LoVo (cell line): ENCODE measurements at regions not wholly inside any gene's neighbourhood (a gene's known extent, or its start where the extent isn't known, plus 50 kb on each side); places are given as distances from the start of the nearest gene placed in this dataset.
A peak's percentile ranks its signal among the peaks of the same experiment; 100 is the strongest.
"Not testable (repeated sequence)": the region's sequence is repeated elsewhere in the genome, so short reads cannot be mapped to it uniquely, and the experiment has no call there.

Experiments used
- DNase-seq: peaks from one replicate; pipeline ENCODE4 v3.0.0-alpha.2; 2016; ENCODE audit warnings: low spot score

DNA sequence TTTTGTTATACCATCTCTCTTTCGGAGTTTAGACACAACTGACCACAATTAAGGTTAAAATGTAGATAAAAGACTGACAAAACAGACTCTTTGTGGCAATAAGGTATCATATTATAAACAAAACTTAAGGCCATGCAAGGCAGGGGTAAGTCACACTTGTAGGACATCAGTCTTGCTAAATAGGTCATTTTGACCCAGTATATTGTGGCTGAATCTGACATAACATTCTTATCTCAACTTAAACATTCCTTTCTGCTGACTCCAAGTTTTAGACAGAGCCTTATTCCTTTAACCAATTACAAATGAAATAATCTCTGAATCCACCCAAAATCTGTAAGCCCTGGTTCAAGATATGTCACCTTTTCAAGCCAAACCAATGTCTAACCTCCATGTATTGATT, 733.4 kb upstream of the B3GALT2 start:
- no peak for DNase-seq

DNA sequence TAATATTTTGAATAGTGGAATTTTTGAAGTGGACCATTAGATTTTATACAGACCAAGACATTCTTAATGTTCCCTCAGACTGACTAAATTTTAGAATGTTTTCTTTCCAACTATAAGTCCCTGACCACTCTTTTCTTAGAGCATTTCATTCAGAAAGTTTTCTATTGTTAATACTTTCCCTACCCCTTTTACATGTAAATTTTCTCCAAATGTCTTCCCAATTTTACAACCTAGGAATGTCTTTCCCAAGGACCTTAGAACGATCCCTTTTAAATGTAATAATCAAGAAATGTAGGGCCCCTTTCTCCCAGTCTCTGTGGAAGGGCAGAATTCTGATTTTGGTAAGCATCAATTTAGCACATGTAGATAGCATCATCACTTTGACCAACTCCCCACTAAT, 730.0 kb upstream of the B3GALT2 start:
- DNase-seq = no peak

GRCh38 chr1:193914871-193915270, 728.5 kb upstream of the B3GALT2 start:
- DNase-seq = no peak

GRCh38 chr1:193909406-193910082, 723.1 kb upstream of the B3GALT2 start:
- no peak for DNase-seq

- peak; percentile 2 for DNase-seq
These were observed 719.1 kb upstream of the B3GALT2 start for GRCh38 chr1:193905288-193906085.

- DNase-seq = no peak
These were observed 705.4 kb upstream of the B3GALT2 start for GRCh38 chr1:193891788-193892187.

- DNase-seq = no peak
These were observed 704.5 kb upstream of the B3GALT2 start for GRCh38 chr1:193890935-193891334.

- DNase-seq = no peak
These were observed 698.6 kb upstream of the B3GALT2 start for GRCh38 chr1:193884848-193885558.

GRCh38 chr1:193877920-193878319, 691.5 kb upstream of the B3GALT2 start:
- DNase-seq = not testable (repeated sequence)

DNA sequence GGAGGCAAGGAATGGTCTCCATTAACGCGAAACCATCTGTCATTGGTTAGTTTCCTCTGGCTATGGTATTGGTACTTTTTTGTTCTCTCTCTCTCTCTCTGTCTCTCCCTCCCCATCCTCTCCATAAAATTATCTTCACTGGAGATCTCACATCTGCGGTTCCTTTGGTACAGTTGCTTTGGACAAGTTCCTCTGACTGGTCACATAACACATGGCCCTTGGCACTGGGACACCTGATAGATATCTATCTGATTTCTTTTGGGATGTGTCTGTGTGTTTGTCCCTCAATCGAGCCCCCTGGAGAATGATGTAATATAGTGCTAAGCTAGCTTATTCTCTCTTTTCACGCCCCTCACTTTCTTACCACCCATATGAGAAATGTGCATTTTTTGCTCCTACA, 682.0 kb upstream of the B3GALT2 start:
- DNase-seq = no peak

GRCh38 chr1:193856261-193856660, 669.8 kb upstream of the B3GALT2 start:
- no peak for DNase-seq

DNA sequence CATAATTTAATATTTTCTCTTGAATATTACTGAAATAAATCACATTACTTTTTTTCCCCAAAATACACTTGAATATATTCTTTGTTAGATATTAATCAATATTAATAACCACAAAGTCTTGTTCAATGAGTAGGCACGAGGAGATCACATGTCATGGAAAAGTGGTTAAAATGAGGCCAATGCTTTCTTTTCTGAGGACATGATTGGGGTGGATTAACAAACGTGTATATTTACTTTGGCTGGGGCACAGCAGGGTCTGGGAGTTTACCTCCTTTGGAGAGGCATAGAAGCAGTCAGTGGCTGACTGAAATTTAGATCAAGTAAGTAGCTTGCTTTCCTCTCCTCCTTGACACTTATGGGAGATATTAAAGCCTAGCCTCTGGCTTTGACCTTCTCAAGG, 664.3 kb upstream of the B3GALT2 start:
- no peak for DNase-seq

DNA sequence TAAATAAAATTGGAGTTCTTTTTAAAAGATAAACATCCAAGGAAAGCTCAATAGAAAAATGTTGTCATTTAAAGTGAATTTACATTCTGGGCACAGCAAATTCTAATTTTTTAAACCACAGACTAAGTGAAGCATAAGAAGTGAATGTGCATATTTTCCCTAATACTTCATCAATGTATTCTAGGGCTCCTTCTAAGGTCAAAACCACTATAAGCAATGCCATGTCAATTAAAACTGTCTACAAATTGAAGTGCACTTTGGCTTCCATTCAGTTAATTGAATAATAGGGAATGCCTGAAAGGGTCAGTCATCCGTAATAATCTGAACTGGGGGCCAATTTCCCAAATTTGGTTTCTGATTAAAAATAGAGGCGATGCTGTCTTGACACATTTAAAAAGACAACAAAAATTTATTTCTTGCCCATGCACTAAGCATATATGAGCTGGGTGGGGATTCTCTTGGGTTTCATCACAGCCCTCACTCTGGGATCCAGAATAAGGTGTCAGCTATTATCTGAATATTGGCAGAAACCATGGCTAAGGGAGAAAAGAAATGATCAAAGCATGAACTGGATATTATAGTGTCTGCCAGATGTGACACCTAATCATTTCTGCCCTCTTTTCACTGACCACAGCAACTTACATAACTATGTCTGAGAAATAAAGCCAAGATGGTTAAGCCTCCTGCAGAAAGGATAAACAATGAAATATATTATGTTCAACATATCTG, 660.6 kb upstream of the B3GALT2 start:
- no peak for DNase-seq

DNA sequence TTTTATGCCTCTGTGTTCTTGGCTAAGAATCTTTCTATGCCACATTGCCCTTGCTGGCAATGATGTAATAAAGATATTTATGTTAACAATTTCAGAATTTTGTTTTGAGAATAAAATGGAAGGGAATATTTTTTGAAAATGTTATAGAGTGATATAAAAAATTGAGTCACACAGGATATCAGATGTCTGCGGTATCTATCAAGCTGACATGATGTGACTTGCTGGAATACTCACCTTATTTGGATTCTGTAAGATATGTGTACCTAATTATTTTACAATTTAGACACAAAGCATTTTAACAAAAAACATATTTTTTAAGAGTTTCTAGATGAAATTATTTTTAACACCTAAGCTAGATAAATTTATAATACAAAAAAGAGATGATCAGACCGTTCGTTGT, 660.0 kb upstream of the B3GALT2 start:
- no peak for DNase-seq

- DNase-seq = no peak
These were observed 655.4 kb upstream of the B3GALT2 start for GRCh38 chr1:193841857-193842256.

DNA sequence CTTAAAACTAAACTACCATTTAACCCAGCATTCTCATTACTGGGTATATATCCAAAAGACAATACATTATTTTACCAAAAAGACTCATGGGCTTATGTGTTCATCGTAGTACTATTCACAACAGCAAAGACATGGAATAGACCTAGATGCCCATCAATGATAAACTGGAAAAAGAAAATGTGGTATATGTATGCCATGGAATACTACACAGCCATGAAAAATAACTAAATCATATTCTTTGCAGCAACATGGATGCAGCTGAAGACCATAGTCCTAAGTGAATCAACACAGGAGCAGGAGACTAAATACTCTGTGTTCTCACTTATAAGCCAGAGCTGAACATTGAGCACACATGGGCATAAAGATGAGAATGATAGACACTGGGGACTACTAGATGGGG, 645.1 kb upstream of the B3GALT2 start:
- DNase-seq = no peak

DNA sequence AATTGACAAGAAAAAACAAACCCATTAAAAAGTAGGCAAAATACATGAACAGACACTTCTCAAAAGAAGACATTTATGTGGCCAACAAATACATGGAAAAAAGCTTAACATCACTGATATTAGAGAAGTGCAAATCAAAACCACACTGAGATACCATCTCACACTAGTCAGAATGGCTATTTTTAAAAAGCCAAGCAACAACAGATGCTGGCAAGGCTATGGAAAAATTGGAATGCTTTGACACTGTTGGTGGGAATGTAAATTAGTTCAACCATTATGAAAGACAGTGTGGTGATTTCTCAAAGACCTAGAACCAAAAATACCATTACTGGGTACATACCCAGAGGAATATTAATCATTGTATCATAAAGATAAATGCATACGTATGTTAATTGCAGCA, 641.1 kb upstream of the B3GALT2 start:
- DNase-seq = no peak

DNA sequence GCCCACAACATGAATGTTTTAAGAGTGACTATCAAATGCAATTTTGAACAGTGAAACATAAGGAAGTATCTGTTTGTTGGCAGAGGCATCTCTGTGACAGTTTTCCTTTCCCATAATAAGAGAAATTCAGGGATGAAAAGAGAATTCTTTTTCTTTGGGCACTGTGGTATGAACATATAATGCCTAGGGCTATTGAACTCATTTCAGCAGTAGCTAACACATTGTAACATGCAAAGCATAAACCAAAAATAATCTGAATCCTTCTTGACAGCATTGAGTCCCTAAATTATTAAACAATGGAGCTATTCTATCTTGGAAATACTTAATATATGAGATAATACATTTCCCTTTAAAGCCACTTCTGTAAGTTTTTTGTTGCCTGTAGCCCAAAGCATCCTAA, 633.0 kb upstream of the B3GALT2 start:
- no peak for DNase-seq

DNA sequence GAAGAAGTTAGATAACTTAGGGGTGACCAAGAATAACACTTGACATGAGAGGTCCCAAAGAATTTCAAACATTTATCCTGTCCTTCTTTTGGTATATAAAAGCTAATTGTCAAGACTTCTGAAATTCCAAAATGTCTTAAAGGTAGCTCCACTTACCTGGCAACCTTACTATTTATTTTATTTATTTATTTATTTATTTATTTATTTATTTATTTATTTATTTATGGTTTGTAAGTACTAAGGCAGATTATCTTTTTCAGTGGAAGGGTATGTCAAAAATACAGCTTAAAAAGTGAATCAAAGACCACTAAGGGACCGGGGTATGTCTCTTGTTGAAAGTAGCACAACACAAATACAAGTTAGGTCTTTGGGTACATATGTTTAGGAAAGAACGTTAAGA, 620.8 kb upstream of the B3GALT2 start:
- DNase-seq = no peak

GRCh38 chr1:193806079-193807048, 620.0 kb upstream of the B3GALT2 start:
- DNase-seq = no peak
